ENCODE measurements at regions not wholly inside any gene's neighbourhood (a gene's known extent, or its start where the extent isn't known, plus 50 kb on each side); places are given as distances from the start of the nearest gene placed in this dataset.

GRCh38 chr3:18057471-18058091 is 315.1 kb upstream of the TBC1D5 start:
- ATAC-seq: no peak
- DNase-seq: no peak

GRCh38 chr3:18054625-18055024 is 312.2 kb upstream of the TBC1D5 start:
- ATAC-seq: no peak
- intact Hi-C loops (cut with DNase I): no loop called here

More at GRCh38 chr3:18057471-18058091, 315.1 kb upstream of the TBC1D5 start:
- H3K27ac ChIP-seq: no peak overlapping the region
- intact Hi-C loops (cut with DNase I): no loop called here
- H3K36me3 ChIP-seq (replicated peaks in 1 of 2; ENCODE audit: insufficient read depth in 1 of 2, low read depth in 2 of 2): no peaks in the 10 kb centered on the region
- no peaks in the 10 kb centered on the region for H3K27me3 ChIP-seq
- no peak for TF ChIP-seq POLR2A (IDR thresholded peaks at IDR 0.05)
- TF ChIP-seq CTCF (IDR thresholded peaks at IDR 0.05): no peak
- WGBS, 2 donors: 78 to 81% methylated on average over 2 of the region's 2 CpGs
- no peaks in the 10 kb centered on the region for H3K9me3 ChIP-seq
- H3K4me1 ChIP-seq: peaks cover 9% of the 10 kb centered on the region
- H3K4me3 ChIP-seq: no peak overlapping the region

GRCh38 chr3:18051306-18051705 is 308.9 kb upstream of the TBC1D5 start:
- no peak for ATAC-seq
- Histone ChIP-seq H3K9me3 (no peaks in the 10 kb centered on the region), H3K4me3 (no peak overlapping the region), H3K36me3 (replicated peaks in 1 of 2; ENCODE audit: insufficient read depth in 1 of 2, low read depth in 2 of 2) (no peaks in the 10 kb centered on the region), H3K4me1 (no peaks in the 10 kb centered on the region), H3K27ac (no peak overlapping the region), H3K27me3 (no peaks in the 10 kb centered on the region)
- TF ChIP-seq CTCF (IDR thresholded peaks at IDR 0.05) (no peak), POLR2A (IDR thresholded peaks at IDR 0.05) (no peak)
- intact Hi-C loops (cut with DNase I): no loop called here
- no peak for DNase-seq
- WGBS, 2 donors: 74 to 87% methylated on average over 3 of the region's 3 CpGs

More at GRCh38 chr3:18054625-18055024, 312.2 kb upstream of the TBC1D5 start:
- TF ChIP-seq CTCF (IDR thresholded peaks at IDR 0.05) (no peak), POLR2A (IDR thresholded peaks at IDR 0.05) (no peak)
- no peak for DNase-seq
- Histone ChIP-seq H3K27me3 (no peaks in the 10 kb centered on the region), H3K27ac (no peak overlapping the region), H3K9me3 (no peaks in the 10 kb centered on the region), H3K4me1 (peaks cover 9% of the 10 kb centered on the region), H3K4me3 (no peak overlapping the region), H3K36me3 (replicated peaks in 1 of 2; ENCODE audit: insufficient read depth in 1 of 2, low read depth in 2 of 2) (no peaks in the 10 kb centered on the region)
- WGBS, 2 donors: 89 to 90% methylated on average over 1 of the region's 1 CpG

- TF ChIP-seq CTCF (IDR thresholded peaks at IDR 0.05): no peak
- no peak for TF ChIP-seq POLR2A (IDR thresholded peaks at IDR 0.05)
- no peak overlapping the region for H3K27ac ChIP-seq
- WGBS, 2 donors: 89 to 97% methylated on average over 4 of the region's 4 CpGs
- no peak for ATAC-seq
- DNase-seq: no peak
- no peaks in the 10 kb centered on the region for H3K27me3 ChIP-seq
- no peaks in the 10 kb centered on the region for H3K4me1 ChIP-seq
- H3K9me3 ChIP-seq: no peaks in the 10 kb centered on the region
- intact Hi-C loops (cut with DNase I): no loop called here
- no peaks in the 10 kb centered on the region for H3K36me3 ChIP-seq (replicated peaks in 1 of 2; ENCODE audit: insufficient read depth in 1 of 2, low read depth in 2 of 2)
- H3K4me3 ChIP-seq: no peak overlapping the region
These were observed 306.7 kb upstream of the TBC1D5 start for GRCh38 chr3:18049096-18049495.

- DNase-seq (no peak), ATAC-seq (no peak)
- Histone ChIP-seq H3K9me3 (no peaks in the 10 kb centered on the region), H3K27ac (no peak overlapping the region), H3K27me3 (no peaks in the 10 kb centered on the region), H3K36me3 (replicated peaks in 1 of 2; ENCODE audit: insufficient read depth in 1 of 2, low read depth in 2 of 2) (no peaks in the 10 kb centered on the region), H3K4me1 (no peaks in the 10 kb centered on the region), H3K4me3 (no peak overlapping the region)
- TF ChIP-seq CTCF (IDR thresholded peaks at IDR 0.05) (no peak), POLR2A (IDR thresholded peaks at IDR 0.05) (no peak)
- 94 to 100% methylated on average over 2 of the region's 2 CpGs for WGBS, 2 donors
- intact Hi-C loops (cut with DNase I): no loop called here
These were observed 304.6 kb upstream of the TBC1D5 start for GRCh38 chr3:18047052-18047451.
